Stimulated activated naive CD8-positive, alpha-beta T cell treated with anti-CD3 and anti-CD28 coated beads, Interleukin-15, amount 100 ng/mL, for 72 hours (primary cell): ENCODE measurements at regions not wholly inside any gene's neighbourhood (a gene's known extent, or its start where the extent isn't known, plus 50 kb on each side); places are given as distances from the start of the nearest gene placed in this dataset.
"Not testable (repeated sequence)": the region's sequence is repeated elsewhere in the genome, so short reads cannot be mapped to it uniquely, and the experiment has no call there.

Experiments
- ATAC-seq: fragments of 150-1000 bp; cut with Tn5 transposase; 2 replicates; pipeline ENCODE4 v1.10.0; 2021; ENCODE audit warnings: mild to moderate bottlenecking, moderate library complexity
- DNase-seq, 2 donors: peaks; one replicate each; pipeline ENCODE4 v3.0.0; 2021 to 2022
- H3K27ac Mint-ChIP-seq, 2 donors: one replicate each; pipeline ENCODE4 v1.8.0; 2022; ENCODE audit warnings: mild to moderate bottlenecking in 2 of 2, mixed read lengths in 2 of 2, moderate library complexity in 2 of 2
- H3K27me3 Mint-ChIP-seq: one replicate; pipeline ENCODE4 v1.8.0; 2022; ENCODE audit warnings: mixed read lengths
- H3K4me1 Mint-ChIP-seq: one replicate; pipeline ENCODE4 v1.8.0; 2022; ENCODE audit warnings: mild to moderate bottlenecking, mixed read lengths
- H3K4me3 Mint-ChIP-seq, 2 donors: one replicate each; pipeline ENCODE4 v1.8.0; 2022; ENCODE audit warnings: mild to moderate bottlenecking in 2 of 2, mixed read lengths in 2 of 2, moderate library complexity in 1 of 2
- H3K9me3 Mint-ChIP-seq, 2 donors: one replicate each; pipeline ENCODE4 v1.8.0; 2022; ENCODE audit warnings: mixed read lengths in 2 of 2

DNA sequence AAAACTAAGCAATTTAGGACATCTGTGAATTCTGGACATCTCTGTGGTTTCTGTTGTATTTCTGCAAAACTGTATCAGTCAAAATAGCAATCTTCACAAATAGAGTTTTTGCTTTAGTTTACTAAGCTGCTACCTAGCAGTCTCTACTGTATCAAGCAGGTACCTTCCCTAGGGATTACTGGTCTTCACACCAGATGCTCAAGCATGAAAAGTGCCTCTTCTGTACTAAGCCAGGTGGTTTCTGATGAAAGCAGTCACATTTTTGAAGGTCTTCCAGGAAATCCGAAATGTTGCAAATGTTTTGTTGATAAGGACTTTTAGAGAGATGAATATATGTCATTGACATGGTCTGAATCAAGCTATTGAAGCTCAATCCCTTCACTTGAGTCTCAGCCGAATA is 540.0 kb downstream of the KCTD16 start:
- no peaks in the 10 kb centered on the region for H3K4me1 Mint-ChIP-seq

DNA sequence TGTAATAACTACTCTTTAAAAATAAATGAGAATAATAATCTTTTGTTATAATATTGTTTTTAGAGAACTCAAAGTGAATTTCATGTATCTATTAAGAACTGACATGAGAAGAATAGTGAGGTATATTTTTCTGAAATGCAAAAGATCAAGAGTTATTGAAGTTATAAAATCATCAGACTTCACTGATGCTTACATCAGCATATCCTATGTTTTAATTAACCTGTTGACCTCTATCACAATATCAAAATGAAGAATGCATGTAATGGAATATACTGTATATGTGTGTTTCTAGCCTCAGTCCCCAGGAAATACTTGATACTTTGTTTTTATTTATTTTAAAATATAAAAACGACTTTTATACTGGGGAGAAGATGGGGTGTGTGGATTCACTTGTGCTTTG is 533.1 kb downstream of the KCTD16 start:
- Mint-ChIP-seq H3K4me3 (no peak overlapping the region), H3K4me1 (no peaks in the 10 kb centered on the region), H3K27me3 (no peaks in the 10 kb centered on the region), H3K27ac (no peak overlapping the region), H3K9me3 (peaks cover 9 to 11% of the 10 kb centered on the region in 2 donors)
- no peak for DNase-seq
- no peak for ATAC-seq

More for the DNA sequence above, 540.0 kb downstream of the KCTD16 start:
- Mint-ChIP-seq H3K4me3 (no peak overlapping the region), H3K27ac (no peak overlapping the region), H3K9me3 (peaks cover 5 to 7% of the 10 kb centered on the region in 2 donors), H3K27me3 (no peaks in the 10 kb centered on the region)
- ATAC-seq: no peak
- no peak for DNase-seq

DNA sequence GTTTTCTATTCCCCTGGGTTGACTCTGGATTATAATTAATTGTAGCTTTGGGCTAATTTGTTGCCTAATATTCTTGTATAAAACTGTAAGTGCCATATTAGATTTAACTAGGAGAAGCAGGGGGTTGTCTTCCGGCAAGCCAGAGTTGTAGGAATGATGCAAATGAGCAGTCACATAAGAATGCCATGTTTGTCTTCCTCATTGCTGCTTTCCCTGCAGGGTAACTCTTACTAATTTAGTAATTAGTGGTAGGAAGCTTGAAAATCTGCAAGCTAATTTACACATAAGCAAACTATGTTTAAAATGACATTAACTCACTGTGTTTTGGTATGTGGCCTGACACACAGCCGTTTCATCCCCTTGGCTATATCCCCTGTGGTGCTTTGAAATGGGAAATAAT is 527.8 kb downstream of the KCTD16 start:
- Mint-ChIP-seq H3K4me3 (no peak overlapping the region), H3K27me3 (no peaks in the 10 kb centered on the region), H3K4me1 (no peaks in the 10 kb centered on the region), H3K27ac (no peak overlapping the region), H3K9me3 (peaks cover 9 to 11% of the 10 kb centered on the region in 2 donors)
- no peak for ATAC-seq
- DNase-seq: no peak

DNA sequence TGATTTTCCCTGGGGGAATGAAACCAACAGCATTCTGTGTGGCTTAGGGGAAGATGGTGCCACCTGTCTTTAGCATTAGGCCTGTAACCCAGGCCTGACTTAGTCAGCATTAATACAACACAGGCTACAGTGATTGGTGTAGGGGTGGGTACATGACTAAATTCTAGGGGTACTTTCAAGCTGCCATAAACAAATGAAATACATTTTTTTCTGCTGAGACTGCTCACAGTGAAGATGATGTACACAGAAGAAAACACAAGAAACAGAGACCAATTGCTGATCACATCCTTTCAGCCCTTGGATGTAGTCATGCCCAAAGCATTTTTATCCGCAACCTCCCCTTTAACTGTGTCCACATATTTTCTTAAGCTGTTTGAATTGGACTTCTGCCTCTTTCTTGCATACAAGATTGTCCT is 527.2 kb downstream of the KCTD16 start:
- Mint-ChIP-seq H3K4me1 (no peaks in the 10 kb centered on the region), H3K27me3 (no peaks in the 10 kb centered on the region), H3K27ac (no peak overlapping the region), H3K9me3 (peaks cover 11 to 14% of the 10 kb centered on the region in 2 donors), H3K4me3 (no peak overlapping the region)
- ATAC-seq: no peak
- no peak for DNase-seq

DNA sequence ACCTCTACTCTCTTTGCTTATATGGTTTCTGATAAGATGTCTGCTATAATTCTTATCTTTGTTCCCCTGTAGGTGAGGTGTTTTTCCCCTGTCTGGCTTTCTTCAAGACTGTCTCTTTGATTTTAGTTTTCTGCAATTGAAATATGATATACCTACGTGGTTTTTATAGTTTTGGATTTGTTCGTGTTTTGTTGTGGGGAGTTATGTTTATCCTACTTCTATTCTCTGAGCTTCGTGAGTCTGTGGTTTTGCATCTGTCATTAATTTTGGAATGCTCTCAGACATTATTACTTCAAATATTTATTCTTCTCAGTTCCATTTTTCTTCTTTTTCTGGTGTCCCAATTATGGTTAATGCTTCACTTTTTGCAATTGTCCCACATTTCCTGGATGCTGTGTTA is 521.3 kb downstream of the KCTD16 start:
- no peaks in the 10 kb centered on the region for H3K4me1 Mint-ChIP-seq
- ATAC-seq (no peak), DNase-seq (no peak)
- no peaks in the 10 kb centered on the region for H3K27me3 Mint-ChIP-seq
- peaks cover 17 to 18% of the 10 kb centered on the region in 2 donors for H3K9me3 Mint-ChIP-seq
- no peak overlapping the region for H3K4me3 Mint-ChIP-seq
- H3K27ac Mint-ChIP-seq: no peak overlapping the region

GRCh38 chr5:144684899-144685298 is 514.2 kb downstream of the KCTD16 start:
- Mint-ChIP-seq H3K4me1 (no peaks in the 10 kb centered on the region), H3K4me3 (no peak overlapping the region), H3K27ac (no peak overlapping the region), H3K9me3 (peaks cover 34 to 38% of the 10 kb centered on the region in 2 donors), H3K27me3 (no peaks in the 10 kb centered on the region)
- ATAC-seq: no peak
- no peak for DNase-seq

- no peak overlapping the region for H3K4me3 Mint-ChIP-seq
- peaks cover 23 to 32% of the 10 kb centered on the region in 2 donors for H3K9me3 Mint-ChIP-seq
- H3K27me3 Mint-ChIP-seq: no peaks in the 10 kb centered on the region
- no peaks in the 10 kb centered on the region for H3K4me1 Mint-ChIP-seq
- no peak overlapping the region for H3K27ac Mint-ChIP-seq
- ATAC-seq (no peak), DNase-seq (no peak)
Measured at GRCh38 chr5:144680711-144681110, 510.0 kb downstream of the KCTD16 start.

GRCh38 chr5:144671066-144671465 is 500.4 kb downstream of the KCTD16 start:
- Mint-ChIP-seq H3K4me3 (no peak overlapping the region), H3K9me3 (no peaks in the 10 kb centered on the region), H3K27ac (no peak overlapping the region), H3K27me3 (no peaks in the 10 kb centered on the region), H3K4me1 (no peaks in the 10 kb centered on the region)
- no peak for ATAC-seq
- no peak for DNase-seq

DNA sequence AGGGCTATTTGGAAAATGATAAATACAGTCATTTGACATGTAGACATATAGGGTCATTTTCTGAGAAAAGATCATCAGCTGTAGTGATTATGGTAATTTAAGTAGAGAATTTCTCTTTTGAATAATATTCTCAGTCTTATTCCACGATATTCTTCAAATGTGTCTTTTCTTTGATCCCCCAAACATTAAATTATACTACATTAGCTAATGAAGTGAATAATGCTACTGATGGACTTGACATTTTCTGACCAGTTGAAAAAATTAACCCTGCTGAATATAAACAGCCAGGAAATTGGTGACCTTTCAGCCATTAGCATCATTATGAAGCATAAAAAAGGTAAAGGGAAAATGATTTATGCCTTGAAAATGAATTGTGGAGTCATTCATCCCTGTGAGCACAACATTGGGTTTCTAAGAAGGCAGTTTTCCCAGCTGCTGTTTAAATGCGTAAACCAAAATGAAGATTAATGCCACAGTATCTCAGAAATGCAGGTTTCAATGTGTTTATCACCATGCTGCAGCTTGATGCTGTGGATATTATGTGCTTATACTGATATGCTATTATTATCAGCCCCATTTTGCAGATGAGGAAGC is 489.1 kb downstream of the KCTD16 start:
- Mint-ChIP-seq H3K4me1 (no peaks in the 10 kb centered on the region), H3K27me3 (no peaks in the 10 kb centered on the region), H3K27ac (no peak overlapping the region), H3K4me3 (no peak overlapping the region), H3K9me3 (peaks cover 6% of the 10 kb centered on the region in 2 donors)
- no peak for DNase-seq
- no peak for ATAC-seq

GRCh38 chr5:144644317-144644716 is 473.6 kb downstream of the KCTD16 start:
- no peak for ATAC-seq
- Mint-ChIP-seq H3K27me3 (no peaks in the 10 kb centered on the region), H3K9me3 (peaks cover 16 to 19% of the 10 kb centered on the region in 2 donors), H3K27ac (no peak overlapping the region), H3K4me3 (no peak overlapping the region), H3K4me1 (no peaks in the 10 kb centered on the region)
- DNase-seq: no peak

GRCh38 chr5:144638787-144639186 is 468.1 kb downstream of the KCTD16 start:
- H3K27me3 Mint-ChIP-seq: no peaks in the 10 kb centered on the region
- ATAC-seq (no peak), DNase-seq (no peak)
- no peaks in the 10 kb centered on the region for H3K4me1 Mint-ChIP-seq
- H3K9me3 Mint-ChIP-seq: peaks cover 29 to 40% of the 10 kb centered on the region in 2 donors
- peak overlapping the region in 1 of 2 donors; percentile 13 for H3K27ac Mint-ChIP-seq
- no peak overlapping the region for H3K4me3 Mint-ChIP-seq

GRCh38 chr5:144634138-144634537 is 463.5 kb downstream of the KCTD16 start:
- no peak for ATAC-seq
- no peak for DNase-seq
- H3K4me3 Mint-ChIP-seq: no peak overlapping the region
- H3K9me3 Mint-ChIP-seq: peaks cover 40 to 56% of the 10 kb centered on the region in 2 donors
- H3K4me1 Mint-ChIP-seq: no peaks in the 10 kb centered on the region
- no peaks in the 10 kb centered on the region for H3K27me3 Mint-ChIP-seq
- H3K27ac Mint-ChIP-seq: no peak overlapping the region

- ATAC-seq (no peak), DNase-seq (no peak)
- H3K4me3 Mint-ChIP-seq: no peak overlapping the region
- peaks cover 15 to 28% of the 10 kb centered on the region in 2 donors for H3K9me3 Mint-ChIP-seq
- no peaks in the 10 kb centered on the region for H3K4me1 Mint-ChIP-seq
- no peak overlapping the region for H3K27ac Mint-ChIP-seq
- H3K27me3 Mint-ChIP-seq: peaks cover 22% of the 10 kb centered on the region
Measured at GRCh38 chr5:144598451-144599068, 427.9 kb downstream of the KCTD16 start.

DNA sequence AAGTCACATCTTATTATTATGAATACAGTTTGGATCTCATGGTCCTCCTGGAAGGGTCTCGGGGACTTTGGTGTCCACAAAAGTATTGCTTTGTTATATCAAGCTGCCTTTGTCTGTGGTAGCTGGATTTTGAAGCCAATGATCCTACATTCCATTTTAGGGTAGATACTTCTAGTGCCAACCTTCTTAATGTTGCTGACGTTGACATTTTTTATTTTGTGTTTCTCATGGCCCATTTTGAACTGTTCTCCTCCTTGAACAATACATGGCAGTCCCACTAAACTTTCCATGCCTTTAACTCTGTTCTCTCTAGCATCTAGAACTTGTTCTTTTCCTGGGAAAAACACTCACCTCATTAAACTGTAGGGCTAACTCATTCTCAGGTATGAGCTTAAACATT is 425.8 kb downstream of the KCTD16 start:
- H3K4me3 Mint-ChIP-seq: no peak overlapping the region
- DNase-seq: no peak
- no peaks in the 10 kb centered on the region for H3K4me1 Mint-ChIP-seq
- H3K27ac Mint-ChIP-seq: no peak overlapping the region
- no peak for ATAC-seq
- H3K27me3 Mint-ChIP-seq: peaks cover 22% of the 10 kb centered on the region
- H3K9me3 Mint-ChIP-seq: peaks cover 10 to 34% of the 10 kb centered on the region in 2 donors

DNA sequence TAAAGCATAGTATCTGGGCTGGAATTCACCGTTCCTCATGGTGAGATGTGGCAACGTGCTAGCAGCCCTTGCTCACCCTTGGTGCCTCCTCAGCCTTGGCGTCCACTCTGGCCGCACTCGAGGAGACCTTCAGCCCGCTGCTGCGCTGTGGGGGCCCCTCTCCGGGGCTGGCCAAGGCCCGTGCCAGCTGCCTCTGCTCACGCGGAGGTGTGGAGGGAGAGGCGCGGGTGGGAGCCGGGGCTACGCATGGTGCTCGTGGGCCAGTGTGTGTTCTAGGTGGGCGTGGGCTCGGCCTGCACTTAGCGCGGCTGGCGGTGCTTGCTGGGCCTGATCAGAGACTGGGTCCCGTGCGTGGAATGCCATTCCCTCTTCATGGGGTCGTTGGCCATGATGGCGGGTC is 424.2 kb downstream of the KCTD16 start:
- no peak for ATAC-seq
- Mint-ChIP-seq H3K27me3 (peaks cover 20% of the 10 kb centered on the region), H3K4me1 (no peaks in the 10 kb centered on the region), H3K4me3 (no peak overlapping the region), H3K27ac (no peak overlapping the region), H3K9me3 (peaks cover 19 to 49% of the 10 kb centered on the region in 2 donors)
- no peak for DNase-seq

DNA sequence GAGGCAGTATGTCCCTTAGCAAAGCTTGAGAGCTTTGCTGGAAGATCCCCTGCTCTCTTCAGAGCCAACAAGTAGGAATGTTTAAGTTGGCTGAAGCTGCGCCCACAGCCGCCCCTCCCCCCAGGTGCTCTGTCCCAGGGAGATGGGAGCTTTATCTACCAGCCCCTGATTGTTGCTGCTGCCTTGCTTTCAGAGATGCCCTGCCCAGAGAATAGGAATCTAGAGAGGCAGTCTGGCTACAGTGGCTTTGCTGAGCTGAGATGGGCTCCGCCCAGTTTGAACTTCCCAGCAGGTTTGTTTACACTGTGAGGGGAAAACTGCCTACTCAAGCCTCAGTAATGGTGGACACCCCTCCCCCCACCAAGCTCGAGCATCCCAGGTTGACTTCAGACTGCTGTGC is 423.6 kb downstream of the KCTD16 start:
- H3K9me3 Mint-ChIP-seq: peaks cover 16 to 44% of the 10 kb centered on the region in 2 donors
- ATAC-seq, DNase-seq, H3K4me3 Mint-ChIP-seq, H3K4me1 Mint-ChIP-seq, H3K27ac Mint-ChIP-seq: not testable (repeated sequence)
- peaks cover 14% of the 10 kb centered on the region for H3K27me3 Mint-ChIP-seq

DNA sequence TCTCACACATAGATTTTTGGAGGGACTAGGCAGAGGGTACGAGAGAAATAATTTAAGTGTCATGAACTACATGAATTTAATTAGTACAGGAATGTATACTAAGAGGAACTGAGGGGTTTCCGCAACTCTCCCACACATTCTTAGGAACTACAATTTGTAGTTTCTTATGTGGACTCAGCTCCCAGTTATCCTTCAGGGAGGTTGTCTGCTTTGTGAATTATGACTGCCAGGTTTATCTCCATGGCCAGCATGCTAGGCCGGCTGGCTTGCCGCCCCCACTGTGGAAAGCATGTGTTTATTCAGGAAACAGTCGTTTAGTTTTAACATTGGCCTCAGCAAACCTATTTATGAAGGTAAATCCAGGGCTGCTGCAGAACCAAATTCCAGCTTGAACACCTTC is 415.0 kb downstream of the KCTD16 start:
- no peak overlapping the region for H3K4me3 Mint-ChIP-seq
- no peaks in the 10 kb centered on the region for H3K27me3 Mint-ChIP-seq
- H3K27ac Mint-ChIP-seq: no peak overlapping the region
- H3K9me3 Mint-ChIP-seq: peaks cover 5 to 14% of the 10 kb centered on the region in 2 donors
- no peaks in the 10 kb centered on the region for H3K4me1 Mint-ChIP-seq
- ATAC-seq (no peak), DNase-seq (no peak)
